Esophagus squamous epithelium (tissue), 5 donors: ENCODE measurements at regions not wholly inside any gene's neighbourhood (a gene's known extent, or its start where the extent isn't known, plus 50 kb on each side); places are given as distances from the start of the nearest gene placed in this dataset.

ENCODE experiments used
- DNase-seq: peaks from one replicate; lab custom pipeline; 2025; lab: John Stamatoyannopoulos, UW
- H3K27ac ChIP-seq, 4 donors: fragments of 200-600 bp; sonication (generic); one replicate each; pipeline ENCODE4 v1.5.1; 2016 to 2019; ENCODE audit warnings: mild to moderate bottlenecking in 1 of 4
- H3K27me3 ChIP-seq, 4 donors: fragments of 200-600 bp; sonication (generic); 1 replicate in 3 of 4; 2 replicates in 1 of 4; pipeline versions ENCODE4 v1.5.1 to v1.6.0; 2017 to 2021; ENCODE audit warnings: antibody characterized with exemption in 1 of 4
- H3K36me3 ChIP-seq, 3 donors: fragments of 200-600 bp; sonication (generic); one replicate each; pipeline ENCODE4 v1.5.1; 2016 to 2019
- H3K4me1 ChIP-seq, 3 donors: fragments of 200-600 bp; sonication (generic); one replicate each; pipeline ENCODE4 v1.5.1; 2017 to 2019
- H3K4me3 ChIP-seq, 4 donors: fragments of 200-600 bp; sonication (generic); 1 replicate in 3 of 4; 2 replicates in 1 of 4; pipeline ENCODE4 v1.5.1; 2016 to 2019; ENCODE audit warnings: mild to moderate bottlenecking in 2 of 4, moderate library complexity in 1 of 4
- H3K9me3 ChIP-seq, 3 donors: fragments of 200-600 bp; sonication (generic); one replicate each; pipeline ENCODE4 v1.5.1; 2016 to 2019
- CTCF ChIP-seq, 6 experiments: fragments of 450-650 bp in 4 of 6; fragments of 200-600 bp in 2 of 6; sonication (generic) in 2 of 6; IDR thresholded peaks; one replicate each; pipeline ENCODE4 v1.5.1; 2016 to 2019; ENCODE audit warnings: antibody characterized with exemption in 6 of 6, mild to moderate bottlenecking in 4 of 6, moderate library complexity in 4 of 6
- POLR2A ChIP-seq, 4 donors: fragments of 450-650 bp; IDR thresholded peaks; one replicate each; pipeline ENCODE4 v1.6.1; 2017; ENCODE audit warnings: antibody characterized with exemption in 4 of 4, mild to moderate bottlenecking in 4 of 4, moderate library complexity in 3 of 4
- WGBS, 2 donors: methylation state at CpG; one replicate each; pipeline ENCODE4 v1.1.5; 2018; 5-methylcytosine and 5-hydroxymethylcytosine counted together
- intact Hi-C: fragments of 100-400 bp; cut with DNase I; formaldehyde crosslinking; loops from one replicate; pipeline ENCODE4 v1.15.0; 2022
- donor health status: DM: yes; HTN: yes; CAD: no.

- Histone ChIP-seq H3K4me3 (no peak overlapping the region), H3K4me1 (peaks cover 0 to 23% (median 7%) of the 10 kb centered on the region in 3 donors), H3K9me3 (no peaks in the 10 kb centered on the region), H3K36me3 (no peaks in the 10 kb centered on the region), H3K27me3 (no peaks in the 10 kb centered on the region), H3K27ac (no peak overlapping the region)
- WGBS, 2 donors: 41 to 42% methylated on average over 3 of the region's 3 CpGs
- TF ChIP-seq POLR2A (IDR thresholded peaks at IDR 0.05): no peak
- TF ChIP-seq CTCF (IDR thresholded peaks at IDR 0.05): no peak
- intact Hi-C loops: no loop called here
- DNase-seq: no peak
Measured at GRCh38 chr7:54843841-54844355, 84.9 kb upstream of the SEC61G start.

GRCh38 chr7:54846273-54846672 lies 87.3 kb upstream of the SEC61G start:
- Histone ChIP-seq H3K36me3 (no peaks in the 10 kb centered on the region), H3K4me1 (peaks cover 0 to 12% (median 0%) of the 10 kb centered on the region in 3 donors), H3K9me3 (no peaks in the 10 kb centered on the region), H3K27ac (no peak overlapping the region), H3K4me3 (no peak overlapping the region), H3K27me3 (no peaks in the 10 kb centered on the region)
- TF ChIP-seq POLR2A (IDR thresholded peaks at IDR 0.05) (no peak), CTCF (IDR thresholded peaks at IDR 0.05) (no peak)
- no peak for DNase-seq
- intact Hi-C loops: no loop called here

GRCh38 chr7:54847921-54848320 lies 88.9 kb upstream of the SEC61G start:
- Histone ChIP-seq H3K36me3 (no peaks in the 10 kb centered on the region), H3K27ac (no peak overlapping the region), H3K9me3 (no peaks in the 10 kb centered on the region), H3K4me1 (peaks cover 0 to 7% (median 0%) of the 10 kb centered on the region in 3 donors), H3K27me3 (no peaks in the 10 kb centered on the region), H3K4me3 (no peak overlapping the region)
- intact Hi-C loops: no loop called here
- WGBS, 2 donors: 67 to 68% methylated on average over 1 of the region's 1 CpG
- no peak for DNase-seq
- TF ChIP-seq POLR2A (IDR thresholded peaks at IDR 0.05): no peak
- no peak for TF ChIP-seq CTCF (IDR thresholded peaks at IDR 0.05)

GRCh38 chr7:54856856-54857255 lies 97.8 kb upstream of the SEC61G start:
- peaks cover 0 to 15% (median 7%) of the 10 kb centered on the region in 3 donors for H3K4me1 ChIP-seq
- no peaks in the 10 kb centered on the region for H3K9me3 ChIP-seq
- WGBS, 2 donors: 58 to 59% methylated on average over 1 of the region's 1 CpG
- intact Hi-C loops: no loop called here
- no peak for DNase-seq
- TF ChIP-seq CTCF (IDR thresholded peaks at IDR 0.05) (no peak), POLR2A (IDR thresholded peaks at IDR 0.05) (no peak)
- no peaks in the 10 kb centered on the region for H3K27me3 ChIP-seq
- H3K36me3 ChIP-seq: no peaks in the 10 kb centered on the region
- H3K4me3 ChIP-seq: no peak overlapping the region
- no peak overlapping the region for H3K27ac ChIP-seq

GRCh38 chr7:54857294-54857693 lies 98.3 kb upstream of the SEC61G start:
- no peak overlapping the region for H3K27ac ChIP-seq
- H3K4me3 ChIP-seq: no peak overlapping the region
- peaks cover 0 to 15% (median 7%) of the 10 kb centered on the region in 3 donors for H3K4me1 ChIP-seq
- TF ChIP-seq CTCF (IDR thresholded peaks at IDR 0.05) (no peak), POLR2A (IDR thresholded peaks at IDR 0.05) (no peak)
- no peak for DNase-seq
- H3K9me3 ChIP-seq: no peaks in the 10 kb centered on the region
- intact Hi-C loops: no loop called here
- no peaks in the 10 kb centered on the region for H3K36me3 ChIP-seq
- H3K27me3 ChIP-seq: no peaks in the 10 kb centered on the region
- WGBS, 2 donors: 62 to 84% methylated on average over 2 of the region's 2 CpGs
